ENCODE measurements at regions not wholly inside any gene's neighbourhood (a gene's known extent, or its start where the extent isn't known, plus 50 kb on each side); places are given as distances from the start of the nearest gene placed in this dataset.

GRCh38 chr3:76754247-76754646, 285.7 kb upstream of the ROBO2 start:
- H3K4me1 ChIP-seq (ENCODE audit: low read length), result no peaks in the 10 kb centered on the region
- no peaks in the 10 kb centered on the region for H3K9me2 ChIP-seq (replicated peaks; ENCODE audit: insufficient read depth, low read length)
- H3K9me3 ChIP-seq (ENCODE audit: low read length), result no peaks in the 10 kb centered on the region
- no peak overlapping the region for H3K9ac ChIP-seq (ENCODE audit: low read length)
- no peak overlapping the region for H3K27ac ChIP-seq (ENCODE audit: low read length)
- DNase-seq, result no peak
- no peaks in the 10 kb centered on the region for H3K79me2 ChIP-seq (ENCODE audit: low read length)
- H4K20me1 ChIP-seq (ENCODE audit: insufficient read depth, low read depth, low read length), result no peaks in the 10 kb centered on the region
- H3K4me2 ChIP-seq (ENCODE audit: low read depth, low read length, poor library complexity, severe bottlenecking), result no peak overlapping the region
- no peak overlapping the region for H2AFZ ChIP-seq (ENCODE audit: low read length)
- H3K36me3 ChIP-seq (ENCODE audit: insufficient read depth, low read length), result no peaks in the 10 kb centered on the region
- H3K27me3 ChIP-seq (ENCODE audit: low read length), result no peaks in the 10 kb centered on the region
- H3K4me3 ChIP-seq (ENCODE audit: low read length), result no peak overlapping the region

GRCh38 chr3:76756577-76756976, 283.3 kb upstream of the ROBO2 start:
- DNase-seq, result no peak
- Histone ChIP-seq H3K4me2 (ENCODE audit: low read depth, low read length, poor library complexity, severe bottlenecking) (no peak overlapping the region), H3K4me1 (ENCODE audit: low read length) (no peaks in the 10 kb centered on the region), H3K79me2 (ENCODE audit: low read length) (no peaks in the 10 kb centered on the region), H3K27ac (ENCODE audit: low read length) (no peak overlapping the region), H3K36me3 (ENCODE audit: insufficient read depth, low read length) (no peaks in the 10 kb centered on the region), H3K9me3 (ENCODE audit: low read length) (no peaks in the 10 kb centered on the region), H4K20me1 (ENCODE audit: insufficient read depth, low read depth, low read length) (no peaks in the 10 kb centered on the region), H3K9ac (ENCODE audit: low read length) (no peak overlapping the region), H3K27me3 (ENCODE audit: low read length) (no peaks in the 10 kb centered on the region), H3K9me2 (replicated peaks; ENCODE audit: insufficient read depth, low read length) (no peaks in the 10 kb centered on the region), H2AFZ (ENCODE audit: low read length) (no peak overlapping the region), H3K4me3 (ENCODE audit: low read length) (no peak overlapping the region)

- Histone ChIP-seq H3K9me3 (ENCODE audit: low read length) (no peaks in the 10 kb centered on the region), H4K20me1 (ENCODE audit: insufficient read depth, low read depth, low read length) (no peaks in the 10 kb centered on the region), H3K9me2 (replicated peaks; ENCODE audit: insufficient read depth, low read length) (no peaks in the 10 kb centered on the region), H3K27ac (ENCODE audit: low read length) (no peak overlapping the region), H2AFZ (ENCODE audit: low read length) (no peak overlapping the region), H3K36me3 (ENCODE audit: insufficient read depth, low read length) (no peaks in the 10 kb centered on the region), H3K79me2 (ENCODE audit: low read length) (no peaks in the 10 kb centered on the region), H3K4me3 (ENCODE audit: low read length) (no peak overlapping the region), H3K27me3 (ENCODE audit: low read length) (no peaks in the 10 kb centered on the region), H3K4me2 (ENCODE audit: low read depth, low read length, poor library complexity, severe bottlenecking) (no peak overlapping the region), H3K9ac (ENCODE audit: low read length) (no peak overlapping the region), H3K4me1 (ENCODE audit: low read length) (no peaks in the 10 kb centered on the region)
- no peak for DNase-seq
Measured at GRCh38 chr3:76760336-76760735, 279.6 kb upstream of the ROBO2 start.

GRCh38 chr3:76765511-76765910, 274.4 kb upstream of the ROBO2 start:
- Histone ChIP-seq H3K79me2 (ENCODE audit: low read length) (no peaks in the 10 kb centered on the region), H3K27me3 (ENCODE audit: low read length) (no peaks in the 10 kb centered on the region), H3K36me3 (ENCODE audit: insufficient read depth, low read length) (no peaks in the 10 kb centered on the region), H3K9me2 (replicated peaks; ENCODE audit: insufficient read depth, low read length) (no peaks in the 10 kb centered on the region), H3K9ac (ENCODE audit: low read length) (no peak overlapping the region), H3K4me1 (ENCODE audit: low read length) (no peaks in the 10 kb centered on the region), H3K4me3 (ENCODE audit: low read length) (no peak overlapping the region), H3K4me2 (ENCODE audit: low read depth, low read length, poor library complexity, severe bottlenecking) (no peak overlapping the region), H3K27ac (ENCODE audit: low read length) (no peak overlapping the region), H4K20me1 (ENCODE audit: insufficient read depth, low read depth, low read length) (no peaks in the 10 kb centered on the region), H3K9me3 (ENCODE audit: low read length) (no peaks in the 10 kb centered on the region), H2AFZ (ENCODE audit: low read length) (no peak overlapping the region)
- DNase-seq, result no peak

- H4K20me1 ChIP-seq (ENCODE audit: insufficient read depth, low read depth, low read length), result no peaks in the 10 kb centered on the region
- no peaks in the 10 kb centered on the region for H3K9me2 ChIP-seq (replicated peaks; ENCODE audit: insufficient read depth, low read length)
- no peak overlapping the region for H2AFZ ChIP-seq (ENCODE audit: low read length)
- H3K4me3 ChIP-seq (ENCODE audit: low read length), result no peak overlapping the region
- no peaks in the 10 kb centered on the region for H3K79me2 ChIP-seq (ENCODE audit: low read length)
- DNase-seq, result no peak
- no peak overlapping the region for H3K27ac ChIP-seq (ENCODE audit: low read length)
- H3K4me1 ChIP-seq (ENCODE audit: low read length), result no peaks in the 10 kb centered on the region
- no peaks in the 10 kb centered on the region for H3K36me3 ChIP-seq (ENCODE audit: insufficient read depth, low read length)
- H3K27me3 ChIP-seq (ENCODE audit: low read length), result no peaks in the 10 kb centered on the region
- no peaks in the 10 kb centered on the region for H3K9me3 ChIP-seq (ENCODE audit: low read length)
- H3K9ac ChIP-seq (ENCODE audit: low read length), result no peak overlapping the region
- no peak overlapping the region for H3K4me2 ChIP-seq (ENCODE audit: low read depth, low read length, poor library complexity, severe bottlenecking)
Measured at GRCh38 chr3:76768912-76769311, 271.0 kb upstream of the ROBO2 start.

GRCh38 chr3:76776927-76777326, 263.0 kb upstream of the ROBO2 start:
- no peaks in the 10 kb centered on the region for H3K4me1 ChIP-seq (ENCODE audit: low read length)
- H3K4me3 ChIP-seq (ENCODE audit: low read length), result no peak overlapping the region
- H3K79me2 ChIP-seq (ENCODE audit: low read length), result no peaks in the 10 kb centered on the region
- no peaks in the 10 kb centered on the region for H3K9me2 ChIP-seq (replicated peaks; ENCODE audit: insufficient read depth, low read length)
- H2AFZ ChIP-seq (ENCODE audit: low read length), result no peak overlapping the region
- H3K27me3 ChIP-seq (ENCODE audit: low read length), result no peaks in the 10 kb centered on the region
- no peaks in the 10 kb centered on the region for H3K36me3 ChIP-seq (ENCODE audit: insufficient read depth, low read length)
- no peak overlapping the region for H3K4me2 ChIP-seq (ENCODE audit: low read depth, low read length, poor library complexity, severe bottlenecking)
- no peaks in the 10 kb centered on the region for H4K20me1 ChIP-seq (ENCODE audit: insufficient read depth, low read depth, low read length)
- no peaks in the 10 kb centered on the region for H3K9me3 ChIP-seq (ENCODE audit: low read length)
- H3K27ac ChIP-seq (ENCODE audit: low read length), result no peak overlapping the region
- DNase-seq, result no peak
- no peak overlapping the region for H3K9ac ChIP-seq (ENCODE audit: low read length)

GRCh38 chr3:76788206-76788605, 251.7 kb upstream of the ROBO2 start:
- Histone ChIP-seq H3K27ac (ENCODE audit: low read length) (no peak overlapping the region), H3K79me2 (ENCODE audit: low read length) (no peaks in the 10 kb centered on the region), H3K9me2 (replicated peaks; ENCODE audit: insufficient read depth, low read length) (no peaks in the 10 kb centered on the region), H3K27me3 (ENCODE audit: low read length) (no peaks in the 10 kb centered on the region), H3K4me2 (ENCODE audit: low read depth, low read length, poor library complexity, severe bottlenecking) (no peak overlapping the region), H3K9me3 (ENCODE audit: low read length) (no peaks in the 10 kb centered on the region), H3K9ac (ENCODE audit: low read length) (no peak overlapping the region), H3K4me1 (ENCODE audit: low read length) (no peaks in the 10 kb centered on the region), H4K20me1 (ENCODE audit: insufficient read depth, low read depth, low read length) (no peaks in the 10 kb centered on the region), H2AFZ (ENCODE audit: low read length) (no peak overlapping the region), H3K36me3 (ENCODE audit: insufficient read depth, low read length) (no peaks in the 10 kb centered on the region), H3K4me3 (ENCODE audit: low read length) (no peak overlapping the region)
- no peak for DNase-seq

GRCh38 chr3:76789237-76789636, 250.7 kb upstream of the ROBO2 start:
- Histone ChIP-seq H3K27ac (ENCODE audit: low read length) (no peak overlapping the region), H4K20me1 (ENCODE audit: insufficient read depth, low read depth, low read length) (no peaks in the 10 kb centered on the region), H3K79me2 (ENCODE audit: low read length) (no peaks in the 10 kb centered on the region), H3K4me2 (ENCODE audit: low read depth, low read length, poor library complexity, severe bottlenecking) (no peak overlapping the region), H2AFZ (ENCODE audit: low read length) (no peak overlapping the region), H3K9me3 (ENCODE audit: low read length) (no peaks in the 10 kb centered on the region), H3K4me3 (ENCODE audit: low read length) (no peak overlapping the region), H3K9me2 (replicated peaks; ENCODE audit: insufficient read depth, low read length) (no peaks in the 10 kb centered on the region), H3K27me3 (ENCODE audit: low read length) (no peaks in the 10 kb centered on the region), H3K36me3 (ENCODE audit: insufficient read depth, low read length) (no peaks in the 10 kb centered on the region), H3K4me1 (ENCODE audit: low read length) (no peaks in the 10 kb centered on the region), H3K9ac (ENCODE audit: low read length) (no peak overlapping the region)
- no peak for DNase-seq

GRCh38 chr3:76811418-76811817, 228.5 kb upstream of the ROBO2 start:
- H3K9me3 ChIP-seq (ENCODE audit: low read length), result no peaks in the 10 kb centered on the region
- H3K9ac ChIP-seq (ENCODE audit: low read length), result no peak overlapping the region
- H2AFZ ChIP-seq (ENCODE audit: low read length), result no peak overlapping the region
- H3K27ac ChIP-seq (ENCODE audit: low read length), result no peak overlapping the region
- no peaks in the 10 kb centered on the region for H3K9me2 ChIP-seq (replicated peaks; ENCODE audit: insufficient read depth, low read length)
- no peak for DNase-seq
- no peak overlapping the region for H3K4me3 ChIP-seq (ENCODE audit: low read length)
- H3K79me2 ChIP-seq (ENCODE audit: low read length), result no peaks in the 10 kb centered on the region
- H3K4me2 ChIP-seq (ENCODE audit: low read depth, low read length, poor library complexity, severe bottlenecking), result no peak overlapping the region
- no peaks in the 10 kb centered on the region for H3K36me3 ChIP-seq (ENCODE audit: insufficient read depth, low read length)
- no peaks in the 10 kb centered on the region for H3K4me1 ChIP-seq (ENCODE audit: low read length)
- no peaks in the 10 kb centered on the region for H3K27me3 ChIP-seq (ENCODE audit: low read length)
- no peaks in the 10 kb centered on the region for H4K20me1 ChIP-seq (ENCODE audit: insufficient read depth, low read depth, low read length)
